OCI-LY3 (cell line): ENCODE measurements at regions not wholly inside any gene's neighbourhood (a gene's known extent, or its start where the extent isn't known, plus 50 kb on each side); places are given as distances from the start of the nearest gene placed in this dataset.

Experiments used
- H2AFZ ChIP-seq: fragments of 200-600, 300-600 bp; shearing (Covaris generic); 2 replicates; pipeline ENCODE4 v1.6.0; 2014; ENCODE audit warnings: antibody characterized with exemption, low read depth, low read length
- H3K27ac ChIP-seq: fragments of 200-600, 300-600 bp; sonication (generic); 2 replicates; pipeline ENCODE4 v1.5.1; 2014; ENCODE audit warnings: mild to moderate bottlenecking, low read length, moderate library complexity, mixed read lengths
- H3K27me3 ChIP-seq: fragments of 200-600, 300-600 bp; sonication (generic); 2 replicates; pipeline ENCODE4 v1.6.1; 2014; ENCODE audit warnings: low read depth, low read length, mixed read lengths
- H3K36me3 ChIP-seq: fragments of 200-600, 300-600 bp; sonication (generic); replicated peaks from 2 replicates; pipeline ENCODE3; 2014; ENCODE audit warnings: low read depth, low read length, mixed read lengths
- H3K4me1 ChIP-seq: fragments of 300-600, 200-600 bp; sonication (generic); 2 replicates; pipeline ENCODE4 v1.6.1; 2014; ENCODE audit warnings: low read length, mixed read lengths
- H3K4me2 ChIP-seq: fragments of 200-600, 300-600 bp; sonication (generic); 2 replicates; pipeline ENCODE4 v1.6.1; 2014; ENCODE audit warnings: low read length, mixed read lengths
- H3K4me3 ChIP-seq: fragments of 300-600, 200-600 bp; sonication (generic); 2 replicates; pipeline ENCODE4 v1.5.1; 2014; ENCODE audit warnings: antibody characterized with exemption, mild to moderate bottlenecking, low read length, moderate library complexity
- H3K79me2 ChIP-seq: fragments of 300-600, 200-600 bp; shearing (Covaris generic); 2 replicates; pipeline ENCODE4 v1.6.1; 2014; ENCODE audit warnings: mild to moderate bottlenecking, low read length, mixed read lengths
- H3K9ac ChIP-seq: fragments of 300-600, 200-600 bp; shearing (Covaris generic); 2 replicates; pipeline ENCODE4 v1.6.0; 2014; ENCODE audit warnings: mild to moderate bottlenecking, low read length, moderate library complexity
- H3K9me3 ChIP-seq: fragments of 200-600, 300-600 bp; shearing (Covaris generic); 2 replicates; pipeline ENCODE4 v1.6.1; 2014; ENCODE audit warnings: low read length, mixed read lengths; ENCODE audit not compliant: insufficient read depth
- H4K20me1 ChIP-seq: fragments of 200-600, 300-600 bp; sonication (generic); 2 replicates; pipeline ENCODE4 v1.6.1; 2016; ENCODE audit warnings: low read length, mixed read lengths; ENCODE audit not compliant: insufficient read depth
- CTCF ChIP-seq: fragments of 200-600, 300-600 bp; sonication (generic); IDR thresholded peaks from 2 replicates; pipeline ENCODE4 v1.5.1; 2014; ENCODE audit warnings: antibody characterized with exemption, low read length, low read depth
- EZH2phosphoT487 ChIP-seq: fragments of 200-600 bp; shearing (Covaris generic); IDR thresholded peaks from 2 replicates; pipeline ENCODE4 v1.6.1; 2018; ENCODE audit warnings: antibody characterized with exemption, mixed run types, low read depth

GRCh38 chr11:33411751-33412150 lies 154.6 kb downstream of the HIPK3 start:
- no peak for TF ChIP-seq EZH2phosphoT487
- no peak for TF ChIP-seq CTCF
- H3K4me1 ChIP-seq: no peaks in the 10 kb centered on the region
- no peak overlapping the region for H3K9ac ChIP-seq
- H4K20me1 ChIP-seq: no peaks in the 10 kb centered on the region
- no peaks in the 10 kb centered on the region for H3K9me3 ChIP-seq
- H2AFZ ChIP-seq: no peak overlapping the region
- no peak overlapping the region for H3K27ac ChIP-seq
- no peaks in the 10 kb centered on the region for H3K79me2 ChIP-seq
- H3K27me3 ChIP-seq: peaks cover 50% of the 10 kb centered on the region
- no peak overlapping the region for H3K4me2 ChIP-seq
- H3K4me3 ChIP-seq: no peak overlapping the region
- no peaks in the 10 kb centered on the region for H3K36me3 ChIP-seq

GRCh38 chr11:33410086-33410765 lies 153.0 kb downstream of the HIPK3 start:
- no peaks in the 10 kb centered on the region for H4K20me1 ChIP-seq
- TF ChIP-seq EZH2phosphoT487 (no peak), CTCF (no peak)
- H3K36me3 ChIP-seq: no peaks in the 10 kb centered on the region
- H3K27me3 ChIP-seq: peaks cover 46% of the 10 kb centered on the region
- H3K27ac ChIP-seq: no peak overlapping the region
- no peak overlapping the region for H2AFZ ChIP-seq
- H3K9me3 ChIP-seq: no peaks in the 10 kb centered on the region
- H3K4me3 ChIP-seq: no peak overlapping the region
- H3K4me2 ChIP-seq: no peak overlapping the region
- peaks cover 7% of the 10 kb centered on the region for H3K4me1 ChIP-seq
- no peaks in the 10 kb centered on the region for H3K79me2 ChIP-seq
- H3K9ac ChIP-seq: no peak overlapping the region
